DMS 273 treated with DMSO at 0.1 percent for 48 hours (cell line): ENCODE measurements at regions not wholly inside any gene's neighbourhood (a gene's known extent, or its start where the extent isn't known, plus 50 kb on each side); places are given as distances from the start of the nearest gene placed in this dataset.

Experiments used
- DNase-seq: peaks from one replicate; lab custom pipeline; 2025; lab: John Stamatoyannopoulos, UW

GRCh38 chr13:21965095-21965494 is 294.2 kb downstream of the FGF9 start:
- no peak for DNase-seq

- DNase-seq = no peak
Observed at GRCh38 chr13:21966014-21966413, 295.1 kb downstream of the FGF9 start.

GRCh38 chr13:21967871-21968270 is 297.0 kb downstream of the FGF9 start:
- no peak for DNase-seq

- DNase-seq = no peak
Observed at GRCh38 chr13:21970172-21970571, 299.3 kb downstream of the FGF9 start.

- no peak for DNase-seq
Observed at GRCh38 chr13:21970918-21971317, 300.0 kb downstream of the FGF9 start.

- peak; percentile 58 for DNase-seq
Observed at GRCh38 chr13:21971662-21972621, 301.1 kb downstream of the FGF9 start.

- no peak for DNase-seq
Observed at GRCh38 chr13:21973437-21974125, 302.7 kb downstream of the FGF9 start.

- no peak for DNase-seq
Observed at GRCh38 chr13:21974741-21975140, 303.9 kb downstream of the FGF9 start.

- no peak for DNase-seq
Observed at GRCh38 chr13:21976159-21976558, 305.3 kb downstream of the FGF9 start.

- DNase-seq = no peak
Observed at GRCh38 chr13:21979161-21979806, 308.4 kb downstream of the FGF9 start.

GRCh38 chr13:21980049-21980448 is 309.2 kb downstream of the FGF9 start:
- DNase-seq = no peak

- DNase-seq = no peak
Observed at GRCh38 chr13:21984156-21984555, 313.3 kb downstream of the FGF9 start.

- DNase-seq = no peak
Observed at GRCh38 chr13:21986602-21987001, 315.7 kb downstream of the FGF9 start.

GRCh38 chr13:21987793-21988192 is 316.9 kb downstream of the FGF9 start:
- DNase-seq = no peak

- no peak for DNase-seq
Observed at GRCh38 chr13:21988624-21989023, 317.8 kb downstream of the FGF9 start.

GRCh38 chr13:21996049-21996448 is 325.2 kb downstream of the FGF9 start:
- DNase-seq = no peak

GRCh38 chr13:21997726-21998125 is 326.9 kb downstream of the FGF9 start:
- no peak for DNase-seq

- DNase-seq = no peak
Observed at GRCh38 chr13:21998279-21998990, 327.6 kb downstream of the FGF9 start.

GRCh38 chr13:21999666-22000065 is 328.8 kb downstream of the FGF9 start:
- no peak for DNase-seq

GRCh38 chr13:22000191-22000590 is 329.3 kb downstream of the FGF9 start:
- no peak for DNase-seq

GRCh38 chr13:22001336-22001735 is 330.5 kb downstream of the FGF9 start:
- DNase-seq = no peak

- no peak for DNase-seq
Observed at GRCh38 chr13:22002893-22003292, 332.0 kb downstream of the FGF9 start.
